ENCODE measurements at regions not wholly inside any gene's neighbourhood (a gene's known extent, or its start where the extent isn't known, plus 50 kb on each side); places are given as distances from the start of the nearest gene placed in this dataset.

DNA sequence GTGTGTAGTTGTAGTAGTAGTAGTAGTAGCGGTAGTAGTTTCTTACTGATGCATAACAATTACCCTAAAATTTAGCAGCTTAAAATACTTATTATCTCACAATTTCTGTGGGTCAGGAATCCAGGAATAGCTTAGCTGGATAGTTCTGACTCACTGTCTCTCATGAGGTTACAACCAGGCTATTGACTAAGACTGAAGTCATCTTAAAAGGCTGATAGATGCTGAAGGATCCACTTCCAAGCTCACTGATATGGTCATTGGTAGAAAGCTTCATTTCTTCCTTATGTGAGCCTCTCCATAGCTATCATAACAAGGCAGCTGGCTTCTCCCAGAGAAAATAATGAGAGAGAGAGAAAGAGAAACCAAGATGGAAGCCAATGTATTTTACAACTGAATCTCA, 147.5 kb upstream of the FBXL17 start:
- TF ChIP-seq SUZ12 (IDR thresholded peaks at IDR 0.05; ENCODE audit: extremely low read depth, insufficient read depth, insufficient read length) (no peak), ZNF274 (IDR thresholded peaks at IDR 0.05; ENCODE audit: low read depth, low read length) (no peak)

Data from NT2/D1 (cell line).